GM19099 (cell line): ENCODE measurements at regions not wholly inside any gene's neighbourhood (a gene's known extent, or its start where the extent isn't known, plus 50 kb on each side); places are given as distances from the start of the nearest gene placed in this dataset.

Experiments
- POLR2A ChIP-seq: IDR thresholded peaks from 3 replicates; pipeline ENCODE4 v1.6.1; 2011; ENCODE audit warnings: low read depth; ENCODE audit not compliant: insufficient read length; ENCODE audit errors: extremely low read depth

DNA sequence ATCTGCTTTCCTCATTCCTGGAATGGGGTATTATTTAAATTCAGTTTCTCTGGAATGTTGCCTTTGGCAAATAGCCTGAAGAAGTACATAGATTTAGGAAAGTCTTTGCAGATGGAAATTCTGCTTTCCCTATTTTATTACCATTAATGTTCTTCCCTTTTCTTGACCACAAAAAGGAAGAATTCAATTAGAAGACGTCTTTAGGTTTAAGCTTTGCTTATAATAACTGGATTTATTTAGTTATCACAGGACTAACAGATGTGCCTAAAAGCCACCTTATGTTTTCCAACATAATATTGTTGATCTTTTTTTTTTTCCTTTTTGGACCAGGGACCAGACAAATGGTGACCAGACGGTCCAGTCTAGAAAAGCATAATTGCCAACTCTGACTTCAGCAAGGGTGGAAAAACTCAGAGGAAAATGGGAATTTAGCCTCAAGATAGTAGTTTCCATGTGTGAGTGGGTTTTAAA lies 210.1 kb upstream of the SPRY2 start:
- no peak for TF ChIP-seq POLR2A

DNA sequence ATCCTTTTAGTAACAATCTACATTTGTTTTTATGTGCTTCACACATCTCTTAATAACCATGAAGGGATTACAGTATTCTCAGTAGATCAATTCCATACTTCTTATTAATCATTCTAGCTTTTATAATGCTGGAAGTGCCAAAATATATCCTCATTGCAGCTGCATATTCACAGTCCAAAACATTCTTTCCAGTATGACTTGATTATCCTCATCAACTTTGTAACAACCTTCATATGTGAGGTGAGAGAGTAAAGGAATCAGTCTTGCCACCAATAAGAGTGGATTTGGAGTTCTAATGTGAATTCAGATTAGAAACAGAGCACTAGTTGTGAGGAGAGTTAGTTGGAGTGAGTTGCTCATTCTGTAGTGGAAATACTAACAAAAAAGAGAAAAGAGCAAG lies 208.0 kb upstream of the SPRY2 start:
- no peak for TF ChIP-seq POLR2A

- no peak for TF ChIP-seq POLR2A
Measured at GRCh38 chr13:80547885-80548825, 207.2 kb upstream of the SPRY2 start.

GRCh38 chr13:80547341-80547740 lies 206.4 kb upstream of the SPRY2 start:
- TF ChIP-seq POLR2A, result no peak

DNA sequence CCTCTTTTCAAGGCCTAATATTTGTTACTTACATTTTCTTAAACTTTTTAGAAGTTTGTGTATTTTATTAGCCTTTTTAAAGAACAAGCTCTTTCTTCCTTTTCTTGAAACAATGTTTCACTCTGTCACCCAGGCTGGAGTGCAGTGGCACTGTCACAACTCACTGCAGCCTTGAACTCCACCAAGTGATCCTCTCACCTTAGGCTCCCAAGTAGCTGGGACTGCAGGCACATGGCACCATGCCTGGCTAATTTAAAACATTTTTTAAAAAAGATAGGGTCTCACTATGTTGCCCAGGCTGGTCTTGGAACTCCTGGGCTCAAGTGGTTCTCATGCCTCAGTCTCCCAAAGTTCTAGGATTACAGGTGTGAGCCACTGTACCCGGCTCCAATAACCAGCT lies 192.2 kb upstream of the SPRY2 start:
- no peak for TF ChIP-seq POLR2A

DNA sequence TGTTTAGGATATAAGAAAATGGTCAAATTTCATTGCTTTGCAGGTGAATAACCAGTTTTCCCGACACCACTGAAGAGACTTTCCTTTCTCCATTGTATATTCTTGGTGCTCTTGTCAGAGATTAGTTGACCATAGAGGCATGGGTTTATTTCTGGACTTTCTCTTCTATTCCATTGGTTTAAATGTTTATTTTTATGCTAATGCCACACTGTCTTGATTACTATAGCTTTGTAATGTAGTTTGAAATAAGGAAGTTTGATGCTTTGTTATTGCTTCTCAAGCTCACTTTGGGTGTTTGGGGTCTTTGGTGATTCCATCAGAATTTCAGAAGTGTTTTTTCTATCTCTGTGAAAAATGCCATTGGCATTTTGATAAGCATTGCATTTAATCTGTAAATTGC lies 190.0 kb upstream of the SPRY2 start:
- no peak for TF ChIP-seq POLR2A

DNA sequence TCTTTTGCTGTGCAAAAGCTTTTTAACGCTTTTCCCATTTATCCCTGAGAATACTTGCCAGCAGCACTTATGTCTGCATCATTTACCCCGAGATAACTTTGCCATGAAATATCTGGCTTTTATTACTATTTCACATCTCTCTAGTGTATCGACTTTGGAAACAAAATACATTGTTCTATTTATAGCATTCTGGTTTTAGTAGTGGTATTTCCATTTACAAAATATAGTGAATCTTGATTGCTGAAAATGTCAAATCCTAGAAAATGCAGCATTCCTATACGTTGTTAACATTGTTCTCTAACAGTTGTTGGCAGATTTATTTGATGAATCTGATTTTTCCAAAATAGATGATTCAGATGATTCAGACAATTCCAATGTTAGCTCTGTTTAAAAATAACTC lies 189.3 kb upstream of the SPRY2 start:
- no peak for TF ChIP-seq POLR2A

- TF ChIP-seq POLR2A, result no peak
Measured at GRCh38 chr13:80529734-80530133, 188.8 kb upstream of the SPRY2 start.

- no peak for TF ChIP-seq POLR2A
Measured at GRCh38 chr13:80528733-80529132, 187.8 kb upstream of the SPRY2 start.

GRCh38 chr13:80527400-80527799 lies 186.5 kb upstream of the SPRY2 start:
- TF ChIP-seq POLR2A, result no peak

GRCh38 chr13:80524447-80525215 lies 183.7 kb upstream of the SPRY2 start:
- no peak for TF ChIP-seq POLR2A

DNA sequence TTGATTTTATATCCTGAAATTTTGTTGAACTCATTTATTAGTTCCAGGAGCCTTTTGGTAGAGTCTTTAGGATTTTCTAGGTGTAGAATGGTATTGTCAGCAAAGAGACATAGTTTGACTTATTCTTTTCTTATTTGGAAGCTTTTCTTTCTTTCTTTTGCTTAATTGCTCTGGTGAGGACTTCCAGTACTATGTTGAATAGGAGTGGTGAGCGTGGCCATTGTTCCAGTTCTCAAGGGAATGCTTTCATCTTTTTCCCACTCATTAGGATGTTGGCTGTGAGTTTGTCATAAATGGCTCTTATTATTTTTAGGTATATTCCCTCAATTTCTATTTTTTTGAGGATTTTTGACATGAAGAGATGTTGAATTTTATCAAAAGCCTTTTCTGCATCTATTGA lies 182.2 kb upstream of the SPRY2 start:
- no peak for TF ChIP-seq POLR2A

GRCh38 chr13:80516818-80517348 lies 176.0 kb upstream of the SPRY2 start:
- no peak for TF ChIP-seq POLR2A

DNA sequence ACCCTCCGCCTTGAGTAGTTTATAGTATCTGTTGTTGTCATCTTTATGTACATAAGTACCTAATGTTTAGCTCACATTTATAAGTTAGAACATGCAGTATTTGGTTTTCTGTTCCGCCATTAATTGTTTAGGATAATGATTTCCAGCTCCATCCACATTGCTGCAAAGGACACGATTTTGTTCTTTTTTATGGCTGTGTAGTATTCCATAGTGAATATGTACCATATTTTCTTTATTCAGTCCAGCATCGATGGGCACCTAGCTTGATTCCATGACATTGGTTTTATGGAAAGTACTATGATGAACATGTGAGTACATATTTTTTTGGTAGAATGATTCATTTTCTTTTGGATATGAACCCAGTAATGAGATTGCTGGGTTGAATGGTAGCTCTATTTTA lies 174.4 kb upstream of the SPRY2 start:
- no peak for TF ChIP-seq POLR2A

DNA sequence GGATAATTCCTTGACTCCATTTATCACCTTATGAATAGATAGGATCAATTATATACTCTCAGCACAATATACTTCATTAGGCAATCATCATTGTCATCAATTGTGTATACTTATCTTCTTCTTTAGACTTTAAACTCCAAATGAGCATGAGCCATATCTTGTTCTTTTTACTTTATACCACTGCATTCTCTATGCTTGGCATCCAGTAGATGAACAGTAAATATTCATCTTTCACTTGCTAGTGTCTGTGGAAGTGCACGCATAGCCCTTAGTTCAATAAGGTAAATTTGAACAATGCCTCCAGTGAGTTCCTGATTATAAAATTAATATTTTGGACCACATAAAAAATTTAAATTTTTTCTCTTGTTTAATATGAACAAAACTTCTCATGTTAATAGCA lies 172.3 kb upstream of the SPRY2 start:
- no peak for TF ChIP-seq POLR2A
